Vagina (tissue), 2 donors: ENCODE measurements at regions not wholly inside any gene's neighbourhood (a gene's known extent, or its start where the extent isn't known, plus 50 kb on each side); places are given as distances from the start of the nearest gene placed in this dataset.

Source experiments
- DNase-seq, 2 donors: peaks; one replicate each; pipeline ENCODE4 v3.0.0-alpha.2; 2017; ENCODE audit errors: extremely low spot score in 2 of 2
- H3K27ac ChIP-seq: fragments of 200-600 bp; sonication (generic); one replicate; pipeline ENCODE4 v1.5.1; 2019
- H3K27me3 ChIP-seq: fragments of 200-600 bp; sonication (generic); one replicate; pipeline ENCODE4 v1.5.1; 2019
- H3K36me3 ChIP-seq, 2 donors: fragments of 200-600 bp; sonication (generic); one replicate each; pipeline ENCODE4 v1.5.1; 2017 to 2019
- H3K4me1 ChIP-seq: fragments of 200-600 bp; sonication (generic); one replicate; pipeline ENCODE4 v1.5.1; 2019
- H3K4me3 ChIP-seq, 2 donors: fragments of 200-600 bp; sonication (generic); 1 replicate in 1 of 2; 2 replicates in 1 of 2; pipeline ENCODE4 v1.5.1; 2016 to 2019
- H3K9me3 ChIP-seq: fragments of 200-600 bp; sonication (generic); one replicate; pipeline ENCODE4 v1.5.1; 2019
- CTCF ChIP-seq, 3 experiments: fragments of 450-650 bp in 2 of 3; fragments of 200-600 bp in 1 of 3; sonication (generic) in 1 of 3; IDR thresholded peaks; one replicate each; pipeline ENCODE4 v1.5.1; 2017 to 2019; ENCODE audit warnings: antibody characterized with exemption in 3 of 3, mild to moderate bottlenecking in 2 of 3, moderate library complexity in 2 of 3
- POLR2A ChIP-seq, 2 donors: fragments of 450-650 bp; IDR thresholded peaks; one replicate each; pipeline ENCODE4 v1.6.1; 2017; ENCODE audit warnings: antibody characterized with exemption in 2 of 2, mild to moderate bottlenecking in 2 of 2, moderate library complexity in 2 of 2
- POLR2AphosphoS5 ChIP-seq, 2 donors: sonication (generic); formaldehyde crosslinking; IDR thresholded peaks; one replicate each; pipeline ENCODE4 v1.9.0; 2017; ENCODE audit warnings: antibody characterized with exemption in 2 of 2, mild to moderate bottlenecking in 2 of 2, low read depth in 1 of 2; ENCODE audit not compliant: insufficient read depth in 1 of 2
- intact Hi-C: fragments of 100-400 bp; cut with DNase I; formaldehyde crosslinking; loops from one replicate; pipeline ENCODE4 v1.15.1; 2023

GRCh38 chr7:42661312-42661711 is 250.6 kb downstream of the C7orf25 start:
- no peaks in the 10 kb centered on the region for H3K9me3 ChIP-seq
- no peak for DNase-seq
- intact Hi-C loops, result no loop called here
- TF ChIP-seq CTCF (IDR thresholded peaks at IDR 0.05), result no peak
- no peak for TF ChIP-seq POLR2A (IDR thresholded peaks at IDR 0.05)
- TF ChIP-seq POLR2AphosphoS5 (IDR thresholded peaks at IDR 0.05; ENCODE audit: insufficient read depth in 1 of 2, low read depth in 1 of 2), result no peak
- H3K36me3 ChIP-seq, result no peaks in the 10 kb centered on the region
- H3K27ac ChIP-seq, result no peak overlapping the region
- no peaks in the 10 kb centered on the region for H3K4me1 ChIP-seq
- H3K4me3 ChIP-seq, result no peak overlapping the region
- no peaks in the 10 kb centered on the region for H3K27me3 ChIP-seq

DNA sequence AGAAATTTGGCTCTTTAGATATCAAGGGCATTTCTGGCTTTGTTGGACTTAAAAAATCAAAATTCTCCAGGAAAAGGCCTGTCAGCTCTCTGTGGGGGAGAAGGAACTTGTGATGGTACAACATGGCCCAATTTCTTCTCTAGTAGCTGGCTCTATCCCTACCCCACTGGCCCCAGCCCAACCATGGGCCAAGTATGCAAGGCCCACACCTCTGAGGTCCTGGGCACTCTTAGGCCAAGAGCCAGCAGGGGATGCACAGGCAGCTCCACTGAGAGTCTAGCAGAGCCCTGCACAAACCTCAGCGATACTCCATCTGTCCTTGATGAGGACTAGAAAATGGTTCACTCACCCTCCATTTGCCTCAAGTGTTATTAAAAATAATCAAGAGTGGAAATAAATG is 261.2 kb downstream of the C7orf25 start:
- DNase-seq, result no peak
- Histone ChIP-seq H3K9me3 (no peaks in the 10 kb centered on the region), H3K4me3 (no peak overlapping the region), H3K36me3 (no peaks in the 10 kb centered on the region), H3K27me3 (no peaks in the 10 kb centered on the region), H3K27ac (no peak overlapping the region), H3K4me1 (peaks cover 5% of the 10 kb centered on the region)
- intact Hi-C loops, result no loop called here
- TF ChIP-seq POLR2A (IDR thresholded peaks at IDR 0.05), result no peak
- no peak for TF ChIP-seq CTCF (IDR thresholded peaks at IDR 0.05)
- TF ChIP-seq POLR2AphosphoS5 (IDR thresholded peaks at IDR 0.05; ENCODE audit: insufficient read depth in 1 of 2, low read depth in 1 of 2), result no peak

DNA sequence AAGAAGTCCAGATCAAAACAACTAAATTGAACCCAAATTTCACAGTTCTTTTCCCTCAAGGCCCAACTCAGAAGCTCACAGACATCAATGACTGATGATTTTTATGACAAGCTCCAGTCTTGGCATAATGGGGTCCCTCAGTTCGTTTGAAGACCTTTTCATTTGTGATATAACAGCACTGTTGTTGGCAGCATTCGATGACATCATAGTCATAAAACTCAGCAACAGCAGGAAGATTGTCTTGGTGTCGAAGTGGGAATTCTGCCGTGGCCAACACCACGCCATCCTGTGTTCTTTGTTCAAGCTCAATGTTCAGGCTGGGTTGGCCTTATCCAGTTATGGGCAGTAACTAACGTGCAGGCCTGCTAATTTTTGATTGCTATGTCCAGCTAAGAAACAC is 261.7 kb downstream of the C7orf25 start:
- H3K9me3 ChIP-seq, result no peaks in the 10 kb centered on the region
- H3K4me1 ChIP-seq, result peaks cover 5% of the 10 kb centered on the region
- no peaks in the 10 kb centered on the region for H3K36me3 ChIP-seq
- no peak overlapping the region for H3K4me3 ChIP-seq
- DNase-seq, result no peak
- no peak for TF ChIP-seq POLR2A (IDR thresholded peaks at IDR 0.05)
- no peak for TF ChIP-seq POLR2AphosphoS5 (IDR thresholded peaks at IDR 0.05; ENCODE audit: insufficient read depth in 1 of 2, low read depth in 1 of 2)
- TF ChIP-seq CTCF (IDR thresholded peaks at IDR 0.05), result no peak
- H3K27ac ChIP-seq, result no peak overlapping the region
- no peaks in the 10 kb centered on the region for H3K27me3 ChIP-seq
- intact Hi-C loops, result no loop called here

DNA sequence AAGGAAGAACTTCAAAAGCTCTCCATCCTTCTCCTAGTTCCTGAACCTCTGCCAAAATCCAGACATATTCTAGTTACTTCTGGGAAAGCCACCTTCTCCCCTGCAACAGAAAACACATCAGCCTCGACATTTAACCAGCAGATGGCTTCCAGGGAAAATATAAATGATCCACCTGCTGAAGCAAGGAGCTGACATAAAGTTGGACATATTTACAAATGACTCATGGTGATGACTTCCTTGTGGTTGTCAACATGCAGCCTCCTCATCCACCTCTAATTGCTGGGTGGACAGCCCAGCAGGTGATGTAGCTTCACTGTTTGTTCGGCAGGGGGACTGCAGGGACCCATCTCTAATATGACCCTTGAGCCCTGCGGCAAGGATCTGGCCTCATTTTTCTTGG is 266.0 kb downstream of the C7orf25 start:
- Histone ChIP-seq H3K4me1 (peaks cover 5% of the 10 kb centered on the region), H3K36me3 (no peaks in the 10 kb centered on the region), H3K27me3 (no peaks in the 10 kb centered on the region), H3K4me3 (no peak overlapping the region), H3K9me3 (no peaks in the 10 kb centered on the region), H3K27ac (no peak overlapping the region)
- no peak for DNase-seq
- peak in 1 of 2 donors; percentile 12 for TF ChIP-seq POLR2AphosphoS5 (IDR thresholded peaks at IDR 0.05; ENCODE audit: insufficient read depth in 1 of 2, low read depth in 1 of 2)
- TF ChIP-seq CTCF (IDR thresholded peaks at IDR 0.05), result no peak
- intact Hi-C loops, result no loop called here

DNA sequence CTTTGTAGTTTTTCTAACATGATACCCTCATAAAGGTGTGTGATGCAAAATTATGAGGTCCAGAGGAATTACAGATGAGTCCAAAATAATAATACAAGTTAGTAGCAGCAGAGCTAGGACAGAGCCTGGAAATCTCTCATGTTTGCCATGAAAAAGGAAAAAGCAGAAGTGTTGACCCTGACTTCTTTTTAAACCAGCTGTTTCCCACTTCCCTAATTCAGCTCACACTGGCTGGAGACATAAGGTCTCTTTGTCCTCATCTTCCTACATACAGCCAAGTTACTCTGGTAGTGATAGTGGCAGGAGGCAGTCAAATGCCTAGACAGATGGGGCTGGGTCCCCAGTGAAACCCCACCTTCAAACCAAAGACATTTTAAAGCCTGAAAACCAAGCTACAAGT is 269.2 kb downstream of the C7orf25 start:
- Histone ChIP-seq H3K4me3 (no peak overlapping the region), H3K27me3 (no peaks in the 10 kb centered on the region), H3K4me1 (no peaks in the 10 kb centered on the region), H3K27ac (no peak overlapping the region), H3K36me3 (no peaks in the 10 kb centered on the region), H3K9me3 (no peaks in the 10 kb centered on the region)
- no peak for DNase-seq
- no peak for TF ChIP-seq CTCF (IDR thresholded peaks at IDR 0.05)
- no peak for TF ChIP-seq POLR2AphosphoS5 (IDR thresholded peaks at IDR 0.05; ENCODE audit: insufficient read depth in 1 of 2, low read depth in 1 of 2)
- no peak for TF ChIP-seq POLR2A (IDR thresholded peaks at IDR 0.05)
- intact Hi-C loops, result no loop called here
